HG02588 (cell line): ENCODE measurements at regions not wholly inside any gene's neighbourhood (a gene's known extent, or its start where the extent isn't known, plus 50 kb on each side); places are given as distances from the start of the nearest gene placed in this dataset.
A peak's percentile ranks its signal among the peaks of the same experiment; 100 is the strongest.
"Not testable (repeated sequence)": the region's sequence is repeated elsewhere in the genome, so short reads cannot be mapped to it uniquely, and the experiment has no call there.

Experiments used
- ATAC-seq: cut with Tn5 transposase; IDR thresholded peaks from one replicate; pipeline ENCODE4 v1.9.1; 2021; ENCODE audit warnings: mild to moderate bottlenecking, moderate library complexity; ENCODE audit not compliant: unreplicated experiment

DNA sequence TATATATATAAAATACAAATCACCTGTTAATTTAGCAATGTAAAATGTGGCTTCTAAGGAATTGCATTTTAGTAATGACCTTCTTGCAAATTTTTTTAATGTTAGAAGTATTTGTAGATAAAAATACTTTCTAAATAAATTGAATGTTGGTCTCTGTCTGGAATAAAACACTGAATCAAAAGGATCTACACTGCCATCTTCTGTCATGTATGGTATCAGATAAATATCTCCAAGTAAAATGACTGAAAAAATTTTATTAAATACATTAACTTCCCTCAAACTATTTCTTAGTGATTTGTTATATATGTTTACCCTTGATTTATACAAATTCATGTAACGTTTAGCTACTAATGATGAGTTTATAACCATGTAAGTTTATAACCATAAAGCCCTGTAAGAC is 2029.3 kb downstream of the MRPL39 start:
- ATAC-seq: no peak

DNA sequence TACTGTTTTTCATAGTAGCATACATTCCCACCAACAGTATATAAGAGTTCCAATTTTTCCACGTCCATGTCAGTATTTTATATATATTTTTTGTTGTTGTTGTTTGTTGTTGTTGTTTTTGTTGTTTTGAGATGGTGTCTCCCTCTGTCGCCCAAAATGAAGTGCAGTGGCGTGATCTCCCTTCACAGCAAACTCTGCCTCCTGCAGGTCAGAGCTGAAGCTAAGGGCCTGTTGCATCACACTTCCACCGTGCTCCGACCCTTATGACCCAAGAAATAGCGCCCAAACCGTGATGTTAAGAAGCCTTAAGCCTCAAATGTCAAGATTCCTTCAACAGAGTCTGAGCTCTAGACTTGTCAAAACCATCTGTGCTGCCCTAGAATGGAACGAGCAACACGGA is 2032.3 kb downstream of the MRPL39 start:
- ATAC-seq: no peak

DNA sequence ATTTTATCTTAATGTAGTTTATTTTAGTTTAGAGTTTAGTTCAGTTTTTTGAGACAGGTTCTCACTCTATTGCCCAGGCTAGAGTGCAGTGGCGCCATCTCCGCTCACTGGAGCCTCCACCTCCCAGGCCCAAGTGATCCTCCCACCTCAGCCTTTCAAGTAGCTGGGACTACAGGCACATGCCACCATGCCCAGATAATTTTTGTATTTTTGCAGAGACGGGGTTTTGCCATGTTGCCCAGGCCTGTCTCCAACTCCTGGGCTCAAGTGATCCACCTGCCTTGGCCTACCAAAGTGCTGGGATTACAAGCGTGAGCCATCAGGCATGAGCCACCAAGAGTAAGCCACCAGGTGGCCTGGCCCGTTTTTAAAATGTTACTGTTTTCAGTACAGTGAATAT is 2058.4 kb downstream of the MRPL39 start:
- not testable (repeated sequence) for ATAC-seq

GRCh38 chr21:23543333-23543732 is 2063.9 kb downstream of the MRPL39 start:
- no peak for ATAC-seq

DNA sequence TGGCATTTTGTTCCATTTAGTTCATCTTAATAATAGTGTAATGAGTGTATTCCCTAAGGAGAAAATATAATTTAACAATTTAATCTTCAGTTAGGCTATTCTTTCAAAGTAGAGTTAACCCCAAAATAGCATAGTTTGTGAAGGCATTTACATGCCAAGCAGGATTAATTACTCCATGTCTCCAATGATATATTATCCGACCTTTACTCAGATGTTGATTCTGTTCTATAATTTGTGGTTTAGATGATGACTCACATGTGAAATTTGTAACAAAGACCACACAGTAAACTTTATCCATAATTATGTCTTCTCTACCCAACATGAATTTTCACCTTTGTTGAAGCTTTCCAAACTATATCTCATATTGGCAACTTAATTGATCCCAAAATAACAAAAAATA is 2065.2 kb downstream of the MRPL39 start:
- no peak for ATAC-seq

- ATAC-seq: no peak
Measured at GRCh38 chr21:23541571-23541970, 2065.7 kb downstream of the MRPL39 start.

DNA sequence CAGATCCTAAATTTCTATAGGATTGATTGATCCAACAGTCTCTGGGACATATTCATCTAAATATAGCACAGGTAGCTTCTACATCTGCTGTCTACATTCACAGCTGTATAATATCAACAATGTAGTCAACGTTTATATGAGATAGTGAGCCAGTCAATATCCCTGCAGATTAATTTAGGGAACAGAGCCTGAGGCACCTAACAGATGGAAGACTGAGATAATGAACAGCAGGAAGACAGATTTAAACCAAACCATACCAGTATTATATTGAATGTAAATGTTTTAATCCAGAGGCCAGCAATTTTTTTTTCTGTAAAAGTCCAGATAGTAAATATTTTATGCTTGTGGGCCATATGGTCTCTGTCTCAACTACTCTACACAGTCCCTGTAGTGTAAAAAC is 2072.4 kb downstream of the MRPL39 start:
- ATAC-seq: no peak

DNA sequence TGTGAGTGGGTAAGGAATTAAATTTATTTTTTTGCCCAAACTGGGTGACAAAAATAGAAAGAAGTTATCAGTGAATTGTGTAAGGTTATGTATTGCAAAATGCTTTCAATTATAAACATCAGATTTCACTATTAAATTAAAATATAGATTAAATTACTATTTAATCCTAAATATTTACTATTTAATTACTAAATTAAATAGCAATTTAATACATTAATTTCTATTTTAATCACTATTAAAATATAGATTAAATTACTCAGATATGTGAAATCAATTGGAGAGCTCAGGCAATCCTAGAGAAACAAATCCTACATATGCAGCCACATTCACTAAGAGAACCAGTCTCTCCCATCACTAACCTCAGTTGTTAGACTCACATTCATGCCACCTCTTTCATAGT is 2075.8 kb downstream of the MRPL39 start:
- ATAC-seq: no peak

GRCh38 chr21:23524685-23525084 is 2082.6 kb downstream of the MRPL39 start:
- no peak for ATAC-seq

- ATAC-seq: no peak
Measured at GRCh38 chr21:23522751-23523150, 2084.5 kb downstream of the MRPL39 start.

- ATAC-seq: no peak
Measured at GRCh38 chr21:23507501-23507900, 2099.8 kb downstream of the MRPL39 start.

DNA sequence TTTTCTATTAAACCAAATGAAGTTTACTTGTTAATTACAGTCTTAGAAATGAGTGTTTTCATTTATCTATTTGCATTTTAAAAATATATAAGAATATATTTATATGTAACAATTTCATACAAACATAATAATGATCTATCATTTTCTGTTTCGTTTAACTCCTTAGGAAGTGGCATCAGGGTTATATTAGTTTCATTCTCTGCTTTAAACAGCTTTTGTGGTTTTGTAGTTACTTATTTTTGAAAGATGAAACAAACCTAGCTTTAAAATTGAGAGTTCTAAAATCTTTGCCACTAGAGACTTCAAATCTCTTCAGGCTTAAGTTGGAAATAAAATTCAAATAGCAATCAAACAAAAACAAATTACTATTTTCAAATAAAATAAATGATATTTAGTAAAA is 2110.6 kb downstream of the MRPL39 start:
- ATAC-seq: peak; percentile 87

DNA sequence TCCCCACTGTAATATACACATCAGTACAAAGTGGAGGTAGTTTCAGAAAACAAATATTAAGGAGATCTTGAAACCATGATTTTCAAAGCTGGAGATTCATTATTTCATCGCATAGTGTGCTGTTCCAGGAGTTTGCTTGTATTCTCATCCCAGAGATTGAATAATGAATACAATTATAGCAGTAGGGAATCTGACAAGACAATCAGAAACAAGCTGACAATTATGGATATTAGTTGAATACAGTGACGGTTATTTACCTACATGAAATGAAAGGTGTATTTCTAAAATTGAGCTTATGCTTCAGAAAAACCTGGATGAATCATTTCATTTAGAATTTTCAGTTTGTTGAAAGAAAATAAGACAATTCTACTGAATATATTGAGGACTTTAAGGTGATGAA is 2119.0 kb downstream of the MRPL39 start:
- no peak for ATAC-seq

DNA sequence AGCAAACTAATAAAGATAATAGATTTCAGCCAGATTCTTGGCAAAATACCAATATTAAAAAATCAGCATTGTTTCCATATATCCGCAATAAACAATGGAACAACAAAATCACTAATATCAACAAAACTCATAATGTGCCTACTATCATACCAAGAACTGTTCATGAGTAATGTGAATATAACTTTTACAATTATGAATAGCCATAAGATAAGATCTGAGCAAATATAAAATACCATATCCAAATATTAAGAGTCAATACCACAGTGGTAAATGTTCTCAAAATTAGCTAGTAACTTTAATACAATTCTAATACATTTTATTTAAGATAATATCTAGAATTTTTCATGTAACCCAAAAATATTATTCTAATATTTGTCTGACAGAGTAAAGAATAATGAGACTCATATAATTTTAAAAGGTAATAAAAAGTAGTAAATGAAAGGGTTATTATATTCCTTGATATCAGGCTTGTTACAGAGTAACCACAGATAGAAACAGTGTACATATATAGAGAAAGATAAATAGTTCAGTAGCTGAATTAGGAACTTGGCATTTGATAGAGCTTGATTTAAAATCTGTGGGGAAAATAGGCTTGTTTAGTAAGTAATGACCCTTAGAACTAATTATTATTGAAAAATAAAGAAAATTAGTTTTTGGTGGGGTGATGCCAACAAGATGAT is 2126.6 kb downstream of the MRPL39 start:
- no peak for ATAC-seq

GRCh38 chr21:23478381-23478780 is 2128.9 kb downstream of the MRPL39 start:
- no peak for ATAC-seq

DNA sequence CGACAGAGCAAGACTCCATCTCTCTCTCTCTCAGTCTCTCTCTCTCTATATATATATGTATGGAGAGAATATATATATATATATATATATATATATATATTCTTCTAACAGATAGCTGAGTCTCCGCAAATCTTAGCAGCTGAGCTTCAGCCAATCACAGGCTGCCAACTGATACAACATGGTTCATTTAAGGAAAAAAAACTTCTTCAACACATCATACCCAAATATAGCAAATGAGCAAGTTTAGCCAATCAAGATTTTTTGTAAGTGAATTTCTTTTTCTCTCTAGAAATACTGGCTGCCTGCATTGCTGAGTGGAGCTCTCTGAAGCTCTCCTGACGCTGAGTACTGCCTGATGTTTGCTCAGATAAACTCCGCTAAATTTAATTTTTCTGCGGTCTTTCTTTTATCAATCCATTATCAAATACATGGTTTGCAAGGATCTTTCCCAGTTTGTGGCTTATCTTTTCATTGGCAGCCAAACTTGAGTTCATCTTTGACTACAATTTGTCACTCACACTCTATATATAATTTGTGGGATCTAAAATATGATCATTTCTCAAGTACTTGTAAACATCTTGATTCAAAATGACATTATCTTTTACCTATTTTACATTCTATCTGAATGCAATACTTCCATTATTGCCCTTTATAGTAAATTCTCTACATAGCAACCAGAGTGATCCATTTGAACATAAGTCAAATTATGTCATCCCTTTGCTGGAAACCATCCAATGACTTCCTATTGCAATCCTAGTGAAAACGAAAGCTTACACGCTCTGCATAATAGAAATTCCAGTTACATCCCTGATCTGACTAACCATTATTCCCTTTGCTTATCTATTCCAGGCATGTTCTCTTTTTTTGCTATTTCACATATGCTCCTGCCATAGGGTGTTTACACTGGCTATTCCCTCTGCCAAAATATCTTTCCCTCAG is 2131.7 kb downstream of the MRPL39 start:
- no peak for ATAC-seq

DNA sequence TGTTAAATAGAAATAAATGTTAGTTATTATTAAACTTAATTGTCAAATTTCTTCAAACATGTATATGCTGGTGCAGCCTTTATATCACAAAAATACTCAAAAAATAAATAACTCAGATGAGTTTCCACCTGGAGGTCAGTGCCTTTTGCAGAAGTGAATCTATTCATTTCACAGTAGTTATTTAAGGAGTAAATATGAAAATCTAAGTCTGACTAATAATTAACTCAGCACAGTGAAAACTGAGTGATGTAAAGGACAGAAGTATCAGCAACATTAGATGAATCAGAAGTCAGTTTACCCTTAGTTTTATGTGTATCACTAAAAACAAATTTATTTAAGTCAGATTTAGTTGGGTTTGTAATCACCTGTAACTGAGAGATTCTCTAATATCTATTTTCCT is 2135.4 kb downstream of the MRPL39 start:
- peak; percentile 96 for ATAC-seq

GRCh38 chr21:23463365-23463764 is 2143.9 kb downstream of the MRPL39 start:
- no peak for ATAC-seq

DNA sequence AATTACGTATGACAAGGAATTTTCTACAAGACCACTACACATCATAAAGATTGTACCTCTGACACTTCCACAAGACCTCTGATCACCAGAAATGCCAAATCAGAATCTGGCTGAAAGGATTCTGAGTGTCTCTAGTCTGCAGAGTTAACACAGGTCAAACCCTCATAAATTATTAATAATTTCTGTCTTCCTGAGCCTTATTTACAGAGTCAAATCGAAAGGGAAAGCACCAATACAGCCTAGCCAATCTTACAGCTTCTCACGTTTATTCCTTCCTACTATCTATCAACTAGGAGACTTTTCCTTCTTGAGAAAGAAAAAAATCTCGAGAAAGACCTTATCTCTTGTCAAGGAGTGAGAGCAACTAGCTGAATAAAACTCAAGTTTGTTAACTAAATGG is 2151.6 kb downstream of the MRPL39 start:
- ATAC-seq: peak; percentile 49

DNA sequence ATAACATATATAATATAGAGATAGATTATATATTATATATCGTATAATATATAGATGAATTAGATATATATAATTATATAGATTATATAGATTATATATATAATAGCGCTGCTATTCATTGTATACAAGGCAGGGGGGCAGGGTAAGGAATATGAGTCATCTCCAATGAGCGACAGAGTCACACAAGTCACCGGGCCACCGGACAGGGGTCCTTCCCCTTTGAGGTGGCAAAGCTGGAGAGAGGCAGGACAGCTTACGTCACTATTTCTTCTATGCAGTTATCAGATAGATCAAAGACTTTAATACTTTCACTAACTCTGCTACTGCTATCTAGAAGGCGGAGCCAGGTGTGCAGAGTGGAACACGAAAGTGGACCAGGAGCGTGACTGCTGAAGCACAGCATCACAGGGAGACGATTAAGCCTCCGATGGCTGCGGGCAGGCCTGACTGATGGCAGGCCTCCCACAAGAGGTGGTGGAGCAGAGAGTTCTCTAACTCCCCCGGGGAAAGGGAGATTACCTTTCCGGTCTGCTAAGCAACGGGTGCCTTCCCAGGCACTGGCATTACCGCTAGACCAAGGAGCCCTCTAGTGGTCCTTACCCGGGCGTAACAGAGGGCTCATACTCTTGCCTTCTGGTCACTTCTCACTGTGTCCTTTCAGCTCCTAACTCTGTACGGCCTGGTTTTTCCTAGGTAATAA is 2154.7 kb downstream of the MRPL39 start:
- peak; percentile 79 for ATAC-seq

DNA sequence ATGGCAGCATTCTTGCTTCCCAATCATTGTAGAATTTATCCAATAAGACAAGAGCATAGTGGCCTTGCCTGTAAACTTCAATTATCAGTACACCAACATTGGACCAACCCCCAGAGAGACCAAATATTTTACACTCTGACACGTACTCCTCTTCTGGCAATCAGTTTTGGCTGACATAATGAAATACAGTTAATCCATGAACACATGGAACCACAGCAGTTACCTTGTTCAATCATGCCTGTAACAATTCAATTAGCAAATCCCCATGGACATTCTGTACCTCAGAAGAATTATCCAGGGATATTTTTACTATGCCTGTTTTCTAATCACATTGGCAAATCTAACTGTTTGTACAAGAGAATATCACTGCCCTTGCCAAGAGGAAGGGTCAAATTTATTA is 2162.0 kb downstream of the MRPL39 start:
- ATAC-seq: no peak

DNA sequence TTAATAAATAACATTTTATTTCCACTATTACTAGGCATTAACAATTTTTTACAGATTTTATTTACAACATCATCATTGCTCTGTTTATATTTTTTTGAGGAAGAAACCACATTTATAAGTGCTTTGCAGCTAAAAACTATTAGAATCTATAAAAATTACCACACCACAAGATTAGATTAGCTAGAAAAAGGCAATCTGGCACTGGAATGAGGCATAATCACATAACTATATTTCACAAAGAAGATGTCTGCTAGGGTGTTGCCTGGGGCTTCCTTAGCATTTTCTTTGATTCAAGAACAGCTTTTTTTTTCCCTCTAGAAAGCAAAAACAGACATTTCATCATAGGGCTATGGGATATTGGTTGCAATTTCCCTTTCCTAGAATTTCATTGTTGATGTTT is 2169.2 kb downstream of the MRPL39 start:
- no peak for ATAC-seq
